GM12872 (cell line): ENCODE measurements at regions not wholly inside any gene's neighbourhood (a gene's known extent, or its start where the extent isn't known, plus 50 kb on each side); places are given as distances from the start of the nearest gene placed in this dataset.

Experiments
- CTCF ChIP-seq: IDR thresholded peaks from 3 replicates; pipeline ENCODE4 v1.5.1; 2011; ENCODE audit warnings: low read depth, mild to moderate bottlenecking, low read length, moderate library complexity; ENCODE audit not compliant: insufficient read depth

GRCh38 chr1:22325531-22326371, 125.9 kb upstream of the ZBTB40 start:
- TF ChIP-seq CTCF = no peak

- no peak for TF ChIP-seq CTCF
Measured at GRCh38 chr1:22326372-22326915, 125.2 kb upstream of the ZBTB40 start.

GRCh38 chr1:22326931-22327330, 124.7 kb upstream of the ZBTB40 start:
- TF ChIP-seq CTCF = no peak

- no peak for TF ChIP-seq CTCF
Measured at GRCh38 chr1:22327411-22327810, 124.2 kb upstream of the ZBTB40 start.

GRCh38 chr1:22328331-22329147, 123.1 kb upstream of the ZBTB40 start:
- no peak for TF ChIP-seq CTCF

GRCh38 chr1:22329148-22329515, 122.5 kb upstream of the ZBTB40 start:
- TF ChIP-seq CTCF = no peak

- TF ChIP-seq CTCF = no peak
Measured at GRCh38 chr1:22330092-22330759, 121.4 kb upstream of the ZBTB40 start.
